ENCODE measurements at regions not wholly inside any gene's neighbourhood (a gene's known extent, or its start where the extent isn't known, plus 50 kb on each side); places are given as distances from the start of the nearest gene placed in this dataset.
"Not testable (repeated sequence)": the region's sequence is repeated elsewhere in the genome, so short reads cannot be mapped to it uniquely, and the experiment has no call there.

- peak overlapping the region; percentile 20 for H3K27ac ChIP-seq
- no peaks in the 10 kb centered on the region for H3K9me3 ChIP-seq
- H3K4me1 ChIP-seq (ENCODE audit: control insufficient read depth in 1 of 2, insufficient read depth in 1 of 2, low read depth in 1 of 2, low read length in 1 of 2) = peaks cover 19 to 26% of the 10 kb centered on the region in 2 experiments
- TF ChIP-seq CTCF (IDR thresholded peaks at IDR 0.05) = no peak
- no peaks in the 10 kb centered on the region for H3K27me3 ChIP-seq
- peak overlapping the region in 1 of 2 experiments; percentile 13 for H3K4me3 ChIP-seq (ENCODE audit: low read depth in 1 of 2, low read length in 1 of 2)
- H3K36me3 ChIP-seq = no peaks in the 10 kb centered on the region
These were observed 145.3 kb upstream of the ADCY2 start for GRCh38 chr5:7250611-7251010.

- H3K4me1 ChIP-seq (ENCODE audit: control insufficient read depth in 1 of 2, insufficient read depth in 1 of 2, low read depth in 1 of 2, low read length in 1 of 2) = peaks cover 19 to 26% of the 10 kb centered on the region in 2 experiments
- H3K4me3 ChIP-seq (ENCODE audit: low read depth in 1 of 2, low read length in 1 of 2) = peak overlapping the region in 1 of 2 experiments; percentile 13
- no peaks in the 10 kb centered on the region for H3K36me3 ChIP-seq
- H3K9me3 ChIP-seq = no peaks in the 10 kb centered on the region
- no peak for TF ChIP-seq CTCF (IDR thresholded peaks at IDR 0.05)
- peak overlapping the region; percentile 20 for H3K27ac ChIP-seq
- no peaks in the 10 kb centered on the region for H3K27me3 ChIP-seq
These were observed 144.8 kb upstream of the ADCY2 start for GRCh38 chr5:7251132-7251531.

GRCh38 chr5:7261049-7261448 lies 134.9 kb upstream of the ADCY2 start:
- H3K27ac ChIP-seq = no peak overlapping the region
- H3K36me3 ChIP-seq = no peaks in the 10 kb centered on the region
- no peak for TF ChIP-seq CTCF (IDR thresholded peaks at IDR 0.05)
- no peak overlapping the region for H3K4me3 ChIP-seq (ENCODE audit: low read depth in 1 of 2, low read length in 1 of 2)
- H3K9me3 ChIP-seq = no peaks in the 10 kb centered on the region
- no peaks in the 10 kb centered on the region for H3K4me1 ChIP-seq (ENCODE audit: control insufficient read depth in 1 of 2, insufficient read depth in 1 of 2, low read depth in 1 of 2, low read length in 1 of 2)
- H3K27me3 ChIP-seq = no peaks in the 10 kb centered on the region

GRCh38 chr5:7261900-7262299 lies 134.0 kb upstream of the ADCY2 start:
- Histone ChIP-seq H3K27me3 (no peaks in the 10 kb centered on the region), H3K4me3 (ENCODE audit: low read depth in 1 of 2, low read length in 1 of 2) (no peak overlapping the region)

GRCh38 chr5:7263398-7264015 lies 132.4 kb upstream of the ADCY2 start:
- not testable (repeated sequence) for H3K4me1 ChIP-seq (ENCODE audit: control insufficient read depth in 1 of 2, insufficient read depth in 1 of 2, low read depth in 1 of 2, low read length in 1 of 2); H3K4me3 ChIP-seq (ENCODE audit: low read depth in 1 of 2, low read length in 1 of 2); H3K27ac ChIP-seq; H3K36me3 ChIP-seq; H3K27me3 ChIP-seq; H3K9me3 ChIP-seq

More at GRCh38 chr5:7261900-7262299, 134.0 kb upstream of the ADCY2 start:
- Histone ChIP-seq H3K36me3 (no peaks in the 10 kb centered on the region), H3K27ac (no peak overlapping the region), H3K9me3 (no peaks in the 10 kb centered on the region), H3K4me1 (ENCODE audit: control insufficient read depth in 1 of 2, insufficient read depth in 1 of 2, low read depth in 1 of 2, low read length in 1 of 2) (no peaks in the 10 kb centered on the region)
- no peak for TF ChIP-seq CTCF (IDR thresholded peaks at IDR 0.05)

- H3K4me3 ChIP-seq (ENCODE audit: low read depth in 1 of 2, low read length in 1 of 2); H3K27me3 ChIP-seq; H3K9me3 ChIP-seq; H3K36me3 ChIP-seq; H3K4me1 ChIP-seq (ENCODE audit: control insufficient read depth in 1 of 2, insufficient read depth in 1 of 2, low read depth in 1 of 2, low read length in 1 of 2); H3K27ac ChIP-seq: not testable (repeated sequence)
These were observed 130.2 kb upstream of the ADCY2 start for GRCh38 chr5:7265776-7266175.

- not testable (repeated sequence) for H3K27me3 ChIP-seq; H3K36me3 ChIP-seq; H3K4me1 ChIP-seq (ENCODE audit: control insufficient read depth in 1 of 2, insufficient read depth in 1 of 2, low read depth in 1 of 2, low read length in 1 of 2); H3K4me3 ChIP-seq (ENCODE audit: low read depth in 1 of 2, low read length in 1 of 2); H3K9me3 ChIP-seq; H3K27ac ChIP-seq
These were observed 127.2 kb upstream of the ADCY2 start for GRCh38 chr5:7268722-7269121.

Measured in neutrophil (primary cell).